ENCODE measurements at regions not wholly inside any gene's neighbourhood (a gene's known extent, or its start where the extent isn't known, plus 50 kb on each side); places are given as distances from the start of the nearest gene placed in this dataset.

DNA sequence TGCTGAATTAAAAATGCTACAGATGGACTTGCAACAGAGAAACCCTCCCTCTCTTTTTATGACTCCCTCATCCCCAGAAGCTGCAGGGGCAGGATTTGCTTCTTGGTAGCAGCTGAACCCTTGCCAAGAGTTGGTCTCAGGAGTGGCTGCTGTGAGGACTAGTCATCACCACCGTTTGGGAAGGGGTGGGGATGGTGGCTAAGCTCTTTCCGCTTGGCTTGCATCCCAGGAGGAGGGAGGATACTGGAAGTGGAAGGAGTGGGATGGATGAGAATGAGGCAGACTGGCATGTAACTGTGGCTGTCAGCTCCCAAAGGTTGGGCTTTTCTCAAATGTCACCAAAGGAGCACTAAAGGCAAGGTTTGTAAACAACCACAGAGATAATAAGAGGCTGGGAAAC, 50.8 kb upstream of the COL24A1 start:
- H3K9me3 ChIP-seq (replicated peaks; ENCODE audit: control insufficient read depth, insufficient read depth, low read length): no peaks in the 10 kb centered on the region
- CTCF ChIA-PET: no interaction called here
- no peaks in the 10 kb centered on the region for H3K27me3 ChIP-seq (replicated peaks in 1 of 2; ENCODE audit: control insufficient read depth in 2 of 2, insufficient read depth in 2 of 2, low read length in 1 of 2)
- FAIRE-seq (no peak), ATAC-seq (no peak), DNase-seq (ENCODE audit: low read depth, low spot score) (no peak)
- RAD21 ChIA-PET (ENCODE audit: unreplicated experiment): no interaction called here
- H3K36me3 ChIP-seq (ENCODE audit: control insufficient read depth in 2 of 2, insufficient read depth in 2 of 2, low read length in 1 of 2): no peaks in the 10 kb centered on the region
- no peak overlapping the region for H2AFZ ChIP-seq (ENCODE audit: control insufficient read depth, low read depth, low read length)
- no peak overlapping the region for H3K4me3 ChIP-seq
- 0% methylated on average over 2 of the region's 2 CpGs for WGBS (ENCODE audit: insufficient coverage, insufficient replicate concordance, low lambda C conversion rate, missing lambda C conversion rate)
- H3K4me2 ChIP-seq (ENCODE audit: control insufficient read depth, insufficient read depth): no peak overlapping the region
- no peaks in the 10 kb centered on the region for H3K4me1 ChIP-seq (ENCODE audit: control insufficient read depth, insufficient read depth, low read length)
- no peak overlapping the region for H3K9ac ChIP-seq (ENCODE audit: control insufficient read depth, insufficient read depth, low read length)
- intact Hi-C loops (cut with micrococcal nuclease; ENCODE audit: unreplicated experiment): no loop called here
- no peaks in the 10 kb centered on the region for H4K20me1 ChIP-seq (ENCODE audit: control insufficient read depth, insufficient read depth)
- in situ Hi-C loops (cut with MboI): no loop called here
- SMC1A ChIA-PET (ENCODE audit: uncharacterized antibody, unreplicated experiment): no interaction called here
- POLR2A ChIA-PET: no interaction called here
- no peaks in the 10 kb centered on the region for H3K79me2 ChIP-seq (ENCODE audit: control insufficient read depth, insufficient read depth, low read length)
- TF ChIP-seq FOXK2 (IDR thresholded peaks at IDR 0.05): no peak
- no peak for TF ChIP-seq STAT1 (conservative IDR thresholded peaks at IDR 0.05)
- TF ChIP-seq ATF7 (IDR thresholded peaks at IDR 0.05; ENCODE audit: low read depth): no peak
- TF ChIP-seq NRF1 (conservative IDR thresholded peaks at IDR 0.05; ENCODE audit: low read depth, low read length): no peak
- no peak for TF ChIP-seq DPF2 (IDR thresholded peaks at IDR 0.05)
- no peak for TF ChIP-seq ZNF384 (IDR thresholded peaks at IDR 0.05; ENCODE audit: borderline replicate concordance, low read depth, low read length)
- TF ChIP-seq POU2F2 (IDR thresholded peaks at IDR 0.05; ENCODE audit: borderline replicate concordance, low read depth, low read length): no peak
- BruUV-seq (replicated peaks): no TSS peak
- no peak overlapping the region for H3K27ac ChIP-seq (ENCODE audit: control insufficient read depth, insufficient read depth)
